Endothelial cell (in vitro differentiated cells): ENCODE measurements at regions not wholly inside any gene's neighbourhood (a gene's known extent, or its start where the extent isn't known, plus 50 kb on each side); places are given as distances from the start of the nearest gene placed in this dataset.

Experiments used
- DNase-seq: peaks from one replicate; pipeline ENCODE4 v3.0.0; 2021; ENCODE audit warnings: low spot score
- H3K27ac Mint-ChIP-seq: one replicate; pipeline ENCODE4 v1.8.0; 2021; ENCODE audit warnings: mixed read lengths, inconsistent platforms; ENCODE audit not compliant: unreplicated experiment
- H3K27me3 Mint-ChIP-seq: one replicate; pipeline ENCODE4 v1.8.0; 2021; ENCODE audit warnings: mild to moderate bottlenecking, moderate library complexity, mixed read lengths, inconsistent platforms; ENCODE audit not compliant: unreplicated experiment
- H3K36me3 Mint-ChIP-seq: one replicate; pipeline ENCODE4 v1.8.0; 2021; ENCODE audit warnings: mild to moderate bottlenecking, low read depth, mixed read lengths, inconsistent platforms; ENCODE audit not compliant: unreplicated experiment
- H3K4me1 Mint-ChIP-seq: one replicate; pipeline ENCODE4 v1.8.0; 2021; ENCODE audit warnings: mild to moderate bottlenecking, mixed read lengths, inconsistent platforms; ENCODE audit not compliant: unreplicated experiment
- H3K4me3 Mint-ChIP-seq: one replicate; pipeline ENCODE4 v1.8.0; 2021; ENCODE audit warnings: mild to moderate bottlenecking, mixed read lengths, inconsistent platforms; ENCODE audit not compliant: unreplicated experiment
- H3K9me3 Mint-ChIP-seq: one replicate; pipeline ENCODE4 v1.8.0; 2021; ENCODE audit warnings: mixed read lengths, inconsistent platforms; ENCODE audit not compliant: unreplicated experiment
- TF ChIP-seq, protein P1 (sequence below): fragments of 200-600 bp; sonication (generic); IDR thresholded peaks from one replicate; pipeline ENCODE4 v1.5.0; 2021; ENCODE audit warnings: antibody characterized with exemption; ENCODE audit not compliant: unreplicated experiment

DNA sequence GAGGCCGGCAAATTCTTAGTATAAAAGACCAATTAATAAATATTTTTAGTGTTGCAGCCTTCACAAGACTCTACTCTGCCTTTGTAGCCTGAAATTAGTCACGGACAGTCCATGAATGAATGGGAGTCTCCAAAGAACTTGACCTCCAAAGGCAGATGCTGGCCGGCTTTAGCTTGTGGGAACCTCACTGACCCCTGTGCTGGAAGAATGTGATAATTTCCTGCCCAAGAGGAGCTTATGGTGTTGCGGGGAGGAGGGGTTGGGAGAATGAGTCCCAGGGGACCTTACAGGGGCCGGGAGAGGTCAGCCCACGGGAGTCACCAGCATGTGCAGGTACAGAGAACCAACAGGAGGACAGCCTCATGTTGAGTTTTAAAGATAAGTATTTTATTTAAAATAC, 143.1 kb downstream of the IRX2 start:
- H3K27me3 Mint-ChIP-seq = peaks cover under 1% of the 10 kb centered on the region
- no peaks in the 10 kb centered on the region for H3K4me1 Mint-ChIP-seq
- H3K9me3 Mint-ChIP-seq = peaks cover 6% of the 10 kb centered on the region
- H3K4me3 Mint-ChIP-seq = no peak overlapping the region
- DNase-seq = no peak
- TF ChIP-seq, protein P1, sequence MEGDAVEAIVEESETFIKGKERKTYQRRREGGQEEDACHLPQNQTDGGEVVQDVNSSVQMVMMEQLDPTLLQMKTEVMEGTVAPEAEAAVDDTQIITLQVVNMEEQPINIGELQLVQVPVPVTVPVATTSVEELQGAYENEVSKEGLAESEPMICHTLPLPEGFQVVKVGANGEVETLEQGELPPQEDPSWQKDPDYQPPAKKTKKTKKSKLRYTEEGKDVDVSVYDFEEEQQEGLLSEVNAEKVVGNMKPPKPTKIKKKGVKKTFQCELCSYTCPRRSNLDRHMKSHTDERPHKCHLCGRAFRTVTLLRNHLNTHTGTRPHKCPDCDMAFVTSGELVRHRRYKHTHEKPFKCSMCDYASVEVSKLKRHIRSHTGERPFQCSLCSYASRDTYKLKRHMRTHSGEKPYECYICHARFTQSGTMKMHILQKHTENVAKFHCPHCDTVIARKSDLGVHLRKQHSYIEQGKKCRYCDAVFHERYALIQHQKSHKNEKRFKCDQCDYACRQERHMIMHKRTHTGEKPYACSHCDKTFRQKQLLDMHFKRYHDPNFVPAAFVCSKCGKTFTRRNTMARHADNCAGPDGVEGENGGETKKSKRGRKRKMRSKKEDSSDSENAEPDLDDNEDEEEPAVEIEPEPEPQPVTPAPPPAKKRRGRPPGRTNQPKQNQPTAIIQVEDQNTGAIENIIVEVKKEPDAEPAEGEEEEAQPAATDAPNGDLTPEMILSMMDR = no peak
- H3K36me3 Mint-ChIP-seq = peaks cover 3% of the 10 kb centered on the region
- no peak overlapping the region for H3K27ac Mint-ChIP-seq

GRCh38 chr5:2607598-2607997, 143.9 kb downstream of the IRX2 start:
- no peak for DNase-seq
- H3K4me1 Mint-ChIP-seq = no peaks in the 10 kb centered on the region
- TF ChIP-seq, protein P1 = no peak
- peaks cover 6% of the 10 kb centered on the region for H3K9me3 Mint-ChIP-seq
- no peak overlapping the region for H3K27ac Mint-ChIP-seq
- peaks cover 3% of the 10 kb centered on the region for H3K36me3 Mint-ChIP-seq
- no peak overlapping the region for H3K4me3 Mint-ChIP-seq
- H3K27me3 Mint-ChIP-seq = peaks cover 1% of the 10 kb centered on the region

DNA sequence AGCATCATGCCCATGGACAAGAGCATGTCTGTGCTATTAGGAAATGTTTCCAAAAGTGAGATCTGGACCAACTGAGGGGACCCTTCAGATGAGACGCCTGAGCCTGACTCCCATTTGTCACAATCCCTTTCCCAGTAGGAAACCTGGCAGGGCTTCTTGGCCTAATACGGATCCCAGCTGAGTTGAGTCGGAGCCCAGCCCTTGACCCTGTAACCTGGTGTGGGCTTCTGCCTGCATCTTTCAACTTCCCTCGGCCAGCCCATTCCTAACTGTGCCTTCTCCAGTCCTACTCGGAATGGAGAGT, 148.3 kb downstream of the IRX2 start:
- peaks cover 1% of the 10 kb centered on the region for H3K27me3 Mint-ChIP-seq
- no peak for DNase-seq
- TF ChIP-seq, protein P1 = no peak
- H3K9me3 Mint-ChIP-seq = no peaks in the 10 kb centered on the region
- no peak overlapping the region for H3K27ac Mint-ChIP-seq
- no peaks in the 10 kb centered on the region for H3K36me3 Mint-ChIP-seq
- H3K4me1 Mint-ChIP-seq = no peaks in the 10 kb centered on the region
- H3K4me3 Mint-ChIP-seq = no peak overlapping the region

GRCh38 chr5:2602451-2603271, 148.8 kb downstream of the IRX2 start:
- no peak for DNase-seq
- no peaks in the 10 kb centered on the region for H3K9me3 Mint-ChIP-seq
- H3K27me3 Mint-ChIP-seq = peaks cover 1% of the 10 kb centered on the region
- no peak overlapping the region for H3K4me3 Mint-ChIP-seq
- TF ChIP-seq, protein P1 = no peak
- no peak overlapping the region for H3K27ac Mint-ChIP-seq
- no peaks in the 10 kb centered on the region for H3K4me1 Mint-ChIP-seq
- no peaks in the 10 kb centered on the region for H3K36me3 Mint-ChIP-seq

DNA sequence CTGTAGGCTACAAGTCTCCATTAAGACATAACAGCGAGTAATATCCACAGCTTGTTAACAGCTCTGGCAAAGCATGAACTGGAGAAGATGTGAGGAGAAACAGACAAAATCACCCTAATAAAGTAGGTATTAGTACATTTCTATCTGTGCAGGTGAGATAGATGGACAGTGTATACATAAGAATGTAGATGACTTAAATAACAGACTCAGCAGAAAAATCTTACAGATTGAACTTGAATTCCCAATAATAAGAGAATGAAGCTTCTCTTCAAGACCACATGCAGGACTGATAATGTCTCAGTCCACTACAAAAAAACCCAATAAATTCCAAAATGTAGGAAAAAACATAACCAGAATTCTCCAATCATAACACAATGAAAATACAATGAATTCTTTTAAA, 153.0 kb downstream of the IRX2 start:
- H3K27me3 Mint-ChIP-seq = peaks cover 3% of the 10 kb centered on the region
- TF ChIP-seq, protein P1 = no peak
- no peak overlapping the region for H3K4me3 Mint-ChIP-seq
- DNase-seq = no peak
- H3K36me3 Mint-ChIP-seq = no peaks in the 10 kb centered on the region
- H3K27ac Mint-ChIP-seq = no peak overlapping the region
- peaks cover 4% of the 10 kb centered on the region for H3K9me3 Mint-ChIP-seq
- H3K4me1 Mint-ChIP-seq = no peaks in the 10 kb centered on the region
